ENCODE measurements at regions not wholly inside any gene's neighbourhood (a gene's known extent, or its start where the extent isn't known, plus 50 kb on each side); places are given as distances from the start of the nearest gene placed in this dataset.

DNA sequence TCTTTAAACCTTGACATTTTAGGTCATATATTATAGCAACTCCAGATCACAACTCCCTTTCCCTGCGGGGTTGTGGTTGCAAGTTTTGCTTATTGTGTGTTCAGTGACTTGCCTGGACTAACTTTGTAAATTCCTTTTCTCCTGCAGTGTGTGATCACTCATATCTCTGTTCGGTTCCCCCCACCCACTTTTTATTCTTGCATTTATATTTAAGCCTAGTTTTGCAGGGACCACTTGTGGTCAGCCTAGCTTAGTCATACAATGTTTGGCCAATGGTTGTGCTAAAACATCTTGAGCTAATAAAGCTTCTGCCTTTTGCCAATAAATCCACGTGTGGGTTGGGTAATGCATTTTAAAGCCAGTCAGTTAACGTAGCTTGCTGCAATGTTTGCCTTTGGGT is 146.5 kb upstream of the IRX4 start:
- no peak for DNase-seq (ENCODE audit: low read depth)

DNA sequence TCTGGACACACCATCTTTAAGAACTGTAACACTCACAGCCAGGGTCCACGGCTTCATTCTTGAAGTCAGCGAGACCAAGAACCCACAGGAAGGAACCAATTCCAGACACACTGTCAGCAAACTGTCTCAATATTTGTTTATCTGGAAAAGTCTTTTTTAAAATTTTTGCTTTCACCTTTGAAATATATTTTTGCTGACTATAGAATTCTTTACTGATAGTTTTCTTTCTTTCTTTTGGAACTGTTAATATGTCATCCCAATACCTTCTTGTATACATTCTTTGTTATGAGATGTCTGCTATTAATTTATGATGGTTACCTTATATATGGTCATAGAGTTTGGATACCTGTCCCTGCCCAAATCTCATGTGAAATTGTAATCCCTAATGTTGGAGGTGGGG is 145.1 kb upstream of the IRX4 start:
- no peak for DNase-seq (ENCODE audit: low read depth)

DNA sequence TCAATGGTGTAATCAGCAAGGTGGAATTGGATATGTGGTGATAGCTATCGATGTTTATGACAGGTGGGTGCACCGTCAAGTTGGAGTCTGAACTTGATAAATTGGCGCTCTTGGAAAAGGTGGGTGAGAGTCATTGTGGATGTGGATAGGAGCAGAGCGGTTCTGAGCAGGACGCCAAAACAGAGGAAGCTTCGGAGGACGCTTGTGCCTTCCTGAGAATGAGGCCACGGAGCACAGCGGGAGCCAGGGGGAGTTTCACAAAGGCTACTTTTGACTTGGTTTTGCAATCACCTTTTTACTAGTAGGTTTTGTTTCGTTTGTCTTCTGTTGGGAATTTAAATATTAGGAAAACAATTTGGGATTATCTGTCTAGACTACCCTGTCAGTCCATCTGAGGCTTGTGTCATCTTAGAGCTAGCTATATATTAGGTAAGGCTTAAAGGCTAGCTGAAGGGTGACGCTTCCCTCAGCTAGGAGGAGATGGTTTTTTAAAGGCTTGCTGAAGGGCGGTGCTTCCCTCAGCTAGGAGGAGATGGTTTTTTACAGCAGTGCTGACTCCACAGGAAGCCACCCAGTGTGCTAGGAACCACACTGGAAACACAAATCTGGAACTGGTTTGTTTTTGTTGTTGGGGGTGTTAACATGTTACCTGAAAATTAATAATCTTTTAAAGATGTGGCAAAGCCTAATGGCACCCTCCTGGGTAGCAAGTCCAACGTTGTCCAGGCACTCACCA is 142.4 kb upstream of the IRX4 start:
- DNase-seq (ENCODE audit: low read depth) = no peak

DNA sequence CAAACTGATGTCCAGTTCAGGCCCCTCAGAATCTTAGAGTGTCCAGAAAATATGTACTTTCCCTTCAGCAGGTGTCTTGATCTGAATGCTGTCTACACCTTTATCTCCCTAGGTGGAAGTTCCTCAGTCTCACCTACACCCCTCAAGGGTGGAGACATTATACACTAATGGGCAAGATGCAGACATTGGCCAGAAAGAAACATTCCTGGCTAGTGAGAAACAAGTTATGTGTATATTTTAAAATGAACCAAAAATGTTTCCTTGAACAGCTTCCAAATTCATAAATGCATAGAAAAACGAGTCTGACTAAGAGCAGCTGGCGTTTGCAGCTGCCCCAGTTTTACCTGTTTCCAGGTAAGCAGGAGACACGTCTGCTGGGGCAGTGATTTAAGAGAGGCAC is 140.5 kb upstream of the IRX4 start:
- DNase-seq (ENCODE audit: low read depth) = no peak

DNA sequence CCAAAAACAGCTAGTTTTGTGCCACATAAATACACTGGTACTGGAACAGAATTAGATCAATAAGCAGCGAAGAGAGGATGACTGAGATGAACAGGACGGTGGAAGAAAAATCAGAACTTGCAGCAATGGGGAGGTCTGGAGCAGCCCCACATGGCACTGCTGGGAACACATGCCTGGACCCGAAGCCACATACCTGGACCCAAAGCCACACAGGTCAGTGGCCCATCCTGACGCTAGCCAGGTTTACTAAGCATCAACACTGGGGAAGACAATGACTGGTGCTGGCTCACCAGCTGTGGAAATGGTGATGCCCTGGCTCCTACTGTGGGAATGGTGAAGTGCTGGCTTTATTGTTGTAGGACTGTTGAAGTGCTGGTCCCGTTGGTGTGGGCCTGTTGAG is 139.7 kb upstream of the IRX4 start:
- DNase-seq (ENCODE audit: low read depth) = no peak

DNA sequence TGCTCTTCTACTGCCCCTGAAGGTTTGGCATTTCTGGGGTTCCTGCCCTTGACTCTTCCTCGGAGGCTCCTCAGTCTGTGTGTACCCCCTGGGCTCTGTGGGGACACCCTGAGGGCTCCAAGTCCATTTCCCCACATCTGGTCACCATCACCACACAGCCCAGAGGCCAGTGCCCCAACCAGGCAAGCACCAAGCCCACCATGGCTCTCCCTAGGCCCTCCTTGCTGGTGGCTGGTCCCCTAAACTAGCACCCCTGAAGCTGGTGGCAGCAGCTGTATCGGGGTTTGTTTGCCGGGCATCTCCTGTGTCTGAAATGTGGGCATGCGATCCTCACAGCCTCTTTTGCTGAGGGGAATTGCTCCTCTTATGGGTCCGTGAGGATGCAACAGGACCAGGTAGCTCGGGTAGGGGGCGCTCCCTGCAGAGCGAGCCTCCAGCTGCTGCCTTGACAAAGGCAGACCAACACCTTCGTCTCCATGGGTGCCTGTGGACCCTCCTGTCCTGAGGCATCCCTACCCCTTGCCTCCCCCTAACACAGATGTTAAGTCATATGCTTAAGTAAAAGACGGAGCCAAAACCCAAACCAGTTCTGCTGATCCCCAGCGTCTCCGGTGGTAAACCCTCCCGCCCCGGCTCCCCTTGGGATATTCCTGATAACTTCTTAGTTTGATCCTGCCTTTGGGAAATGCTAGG is 138.9 kb upstream of the IRX4 start:
- no peak for DNase-seq (ENCODE audit: low read depth)

DNA sequence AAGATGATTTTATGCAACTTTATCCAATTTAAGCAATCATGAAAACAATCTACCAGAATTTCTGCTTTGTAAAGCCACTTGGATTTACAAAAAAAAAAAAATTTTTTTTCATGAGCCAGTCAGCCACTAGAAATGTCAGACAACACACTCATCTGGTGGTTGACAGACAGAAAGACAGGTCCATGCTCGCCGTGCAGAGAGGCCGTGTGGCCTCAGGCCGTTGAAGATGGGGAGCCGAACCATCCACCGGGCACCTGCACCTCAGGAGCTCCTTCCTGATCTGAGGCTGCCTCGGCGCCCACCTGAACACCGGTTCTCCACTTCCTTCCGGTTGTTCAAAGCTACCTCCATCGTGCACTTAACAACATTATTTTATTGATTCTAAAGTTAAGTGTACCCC is 138.0 kb upstream of the IRX4 start:
- DNase-seq (ENCODE audit: low read depth) = no peak

DNA sequence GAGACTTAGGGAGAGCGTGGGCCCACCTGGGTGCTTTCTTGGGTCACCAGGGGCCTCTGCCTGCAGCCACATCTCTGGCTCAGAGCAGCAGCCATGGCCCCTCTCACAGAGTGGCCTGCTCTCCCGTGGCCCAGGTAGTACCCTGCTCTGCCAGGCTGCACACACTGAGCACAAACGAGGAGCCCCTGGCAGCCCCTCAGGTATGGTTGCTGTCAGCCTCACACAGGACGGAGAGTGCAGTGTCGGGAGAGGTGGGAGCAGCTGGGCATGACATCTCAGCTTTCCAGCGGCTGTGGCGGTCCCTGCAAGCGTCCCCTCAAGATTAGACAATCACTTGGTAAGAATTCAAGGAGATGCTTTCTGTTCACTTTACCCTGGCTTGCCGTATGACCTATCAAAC is 137.0 kb upstream of the IRX4 start:
- no peak for DNase-seq (ENCODE audit: low read depth)

DNA sequence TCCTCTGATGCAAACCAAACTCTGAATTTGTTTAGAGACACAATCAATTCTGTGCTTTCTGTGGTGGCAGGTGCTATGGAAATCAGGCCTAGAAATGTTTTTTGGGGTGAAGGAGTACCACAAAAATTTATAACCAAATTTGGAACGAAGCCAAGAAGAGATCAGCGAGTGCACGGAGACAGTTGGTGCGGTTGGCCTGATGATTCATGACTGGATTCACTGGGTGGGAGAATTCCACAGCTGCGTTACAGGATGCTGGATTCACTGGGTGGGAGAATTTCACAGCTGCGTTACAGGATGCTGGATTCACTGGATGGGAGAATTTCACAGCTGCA is 135.6 kb upstream of the IRX4 start:
- no peak for DNase-seq (ENCODE audit: low read depth)

DNA sequence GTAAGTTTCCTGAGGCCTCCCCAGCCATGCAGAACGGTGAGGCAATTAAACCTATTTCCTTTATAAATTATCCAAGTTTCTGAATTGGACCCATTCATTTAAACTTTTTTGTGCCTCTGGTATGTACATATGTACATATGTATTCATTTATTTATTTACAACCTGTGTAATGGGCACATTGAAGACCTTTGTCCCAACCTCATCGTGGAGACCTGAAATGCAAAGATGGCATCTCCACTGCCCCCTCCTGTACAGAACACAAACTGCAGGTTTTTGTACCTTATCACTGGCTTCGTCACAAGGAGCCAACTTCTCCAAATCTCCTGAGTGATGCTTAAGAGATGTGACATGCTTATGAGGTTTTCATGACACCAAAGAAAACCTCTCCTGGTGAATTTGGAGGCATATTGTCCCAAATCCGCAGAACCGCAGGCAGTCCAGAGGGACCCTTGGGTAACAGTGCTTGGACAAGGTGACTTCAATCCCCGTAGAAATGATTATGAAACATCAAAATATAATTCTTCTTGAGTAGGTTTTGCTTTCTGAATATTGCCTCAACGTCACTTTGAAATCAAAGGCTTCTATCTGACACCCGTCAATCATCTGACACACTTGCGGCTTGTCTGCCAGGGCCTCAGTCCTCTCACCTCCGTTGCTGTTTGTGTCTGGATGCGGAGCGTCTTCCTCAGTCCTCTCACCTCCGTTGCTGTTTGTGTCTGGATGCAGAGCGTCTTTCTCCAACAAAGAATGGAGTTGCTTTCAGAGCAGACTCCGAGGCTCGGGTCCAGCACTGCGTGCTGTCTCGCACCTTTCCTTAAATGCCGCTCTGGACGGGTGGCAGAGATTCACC is 135.0 kb upstream of the IRX4 start:
- no peak for DNase-seq (ENCODE audit: low read depth)

DNA sequence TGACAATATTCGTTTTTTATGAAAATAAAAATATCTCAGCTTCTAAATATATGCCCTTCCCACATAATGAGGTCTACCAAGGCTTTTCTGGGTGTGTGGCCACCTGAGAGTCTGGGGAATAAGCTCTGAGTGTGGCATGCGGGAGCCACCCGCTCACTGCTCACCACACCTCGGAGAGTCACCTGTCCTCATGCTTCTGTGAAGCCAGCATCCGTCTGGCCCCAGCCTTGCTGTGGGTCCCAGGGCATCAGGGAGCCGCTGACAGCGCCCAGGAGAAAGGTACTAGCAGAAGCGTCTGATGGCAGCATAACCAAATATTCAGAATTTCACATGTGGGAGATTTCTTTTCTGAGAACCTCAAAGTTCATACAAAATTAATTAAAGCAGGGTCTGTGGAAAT is 133.2 kb upstream of the IRX4 start:
- DNase-seq (ENCODE audit: low read depth) = no peak

DNA sequence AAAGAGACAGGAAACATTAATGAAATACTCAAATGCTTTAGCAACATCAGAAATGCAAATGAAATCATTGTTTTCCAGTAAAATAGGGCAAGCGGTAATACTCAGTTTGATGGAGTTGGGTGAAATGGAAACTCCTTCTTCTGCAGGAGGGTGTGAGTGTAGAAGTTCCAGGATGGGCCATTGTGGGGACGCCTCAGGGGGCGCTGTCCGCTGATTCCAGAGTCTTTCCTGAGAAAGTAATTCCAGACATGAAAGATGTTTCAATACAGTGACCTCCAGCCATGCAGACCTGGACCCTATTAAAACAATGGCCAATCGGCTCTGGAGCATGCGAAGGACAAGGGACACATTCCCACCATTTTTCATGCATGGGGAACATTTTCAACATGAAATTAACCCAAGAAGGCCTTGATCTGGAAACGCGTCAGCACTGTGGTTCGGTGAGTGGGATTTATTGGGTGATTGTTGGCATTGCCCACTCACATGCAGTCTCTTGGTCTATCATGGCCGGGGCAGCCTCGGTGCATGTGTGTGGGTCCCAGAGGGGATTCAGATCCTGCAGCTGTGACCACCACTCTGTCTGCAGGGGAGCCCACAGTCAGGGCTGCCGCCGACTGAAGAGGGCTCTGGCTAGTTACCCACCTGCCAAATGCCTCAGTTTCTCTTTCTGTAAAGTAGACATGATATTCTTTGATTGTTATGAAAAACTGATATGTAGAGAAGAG is 132.6 kb upstream of the IRX4 start:
- no peak for DNase-seq (ENCODE audit: low read depth)

DNA sequence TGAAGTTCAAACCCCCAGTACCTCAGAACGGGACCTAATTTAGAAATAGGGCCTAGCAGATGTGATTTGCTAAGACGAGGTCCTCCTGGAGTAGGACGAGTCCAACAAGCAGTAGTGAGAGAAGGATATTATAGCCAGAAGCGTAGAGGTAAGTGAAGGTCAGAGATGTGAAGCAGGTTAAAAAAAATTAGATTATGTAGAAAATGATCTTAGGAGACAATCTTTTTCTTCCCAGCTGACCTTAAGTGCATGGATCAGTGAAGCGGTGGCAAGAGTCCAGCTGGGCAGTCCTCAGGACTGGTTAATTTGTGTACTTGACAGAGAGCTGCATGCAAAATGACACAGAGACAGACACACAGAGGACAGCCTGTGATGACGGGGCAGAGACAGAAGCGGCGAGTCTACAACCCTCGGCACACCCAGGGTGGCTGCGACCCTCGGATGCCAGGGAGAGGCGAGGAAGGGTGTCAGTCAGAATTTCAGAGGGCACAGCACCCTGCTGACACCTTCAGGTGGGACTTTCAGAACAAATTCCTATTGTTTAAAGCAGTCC is 131.4 kb upstream of the IRX4 start:
- DNase-seq (ENCODE audit: low read depth) = no peak

DNA sequence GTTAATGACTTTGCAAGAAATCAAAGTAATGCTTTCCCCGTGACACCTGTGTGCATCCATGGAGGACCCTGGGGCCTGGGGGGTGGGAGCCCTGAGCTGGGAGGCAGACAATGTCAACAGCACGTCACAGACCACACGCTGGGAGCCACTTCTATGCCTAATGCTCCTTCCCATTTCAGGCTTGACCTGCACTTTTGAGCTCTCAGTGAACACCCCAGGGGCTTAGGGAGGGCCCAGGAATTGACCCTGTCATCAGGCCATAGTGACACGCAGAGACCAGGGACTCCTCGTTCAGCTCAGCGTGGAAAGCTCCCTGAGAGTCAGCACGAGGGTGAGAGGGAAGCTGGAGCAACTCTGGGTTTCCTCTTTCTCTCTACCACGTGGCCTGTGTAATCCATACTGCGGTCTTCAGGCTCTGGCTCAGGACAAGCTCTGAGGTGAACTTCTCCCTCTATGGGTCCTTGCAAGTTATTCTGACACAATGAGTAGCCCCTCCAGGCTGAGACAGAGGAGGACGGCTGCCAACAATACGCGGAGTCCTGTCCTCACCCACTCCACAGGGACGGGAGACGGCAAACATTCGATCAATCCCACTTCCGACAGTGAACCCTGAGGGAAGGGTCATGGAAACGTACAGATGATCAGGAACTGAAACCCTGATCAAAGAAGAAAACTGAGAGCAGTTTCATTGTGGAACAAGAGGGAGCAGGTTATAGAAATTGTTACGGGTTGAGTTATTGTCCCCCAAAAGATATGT is 130.8 kb upstream of the IRX4 start:
- DNase-seq (ENCODE audit: low read depth) = no peak

DNA sequence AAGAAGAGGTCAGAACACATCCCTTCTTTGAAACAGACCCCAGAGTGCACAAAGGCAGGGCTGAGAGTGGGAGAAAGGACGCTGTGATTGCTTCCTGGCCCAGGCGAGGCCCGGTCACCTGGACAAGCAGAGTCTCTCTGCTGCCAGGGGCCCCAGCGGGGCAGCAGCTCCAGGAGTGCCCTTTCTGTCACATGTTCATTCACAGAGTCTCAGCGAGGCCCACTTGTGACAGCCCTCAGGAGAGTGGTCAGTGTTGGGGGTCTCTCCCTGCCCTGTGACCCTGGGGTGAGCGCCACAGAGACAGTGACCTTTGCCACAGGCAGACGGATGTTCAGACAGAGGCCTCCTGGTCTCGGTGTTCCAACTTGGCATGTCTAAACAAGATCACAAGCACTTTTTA is 130.2 kb upstream of the IRX4 start:
- no peak for DNase-seq (ENCODE audit: low read depth)

DNA sequence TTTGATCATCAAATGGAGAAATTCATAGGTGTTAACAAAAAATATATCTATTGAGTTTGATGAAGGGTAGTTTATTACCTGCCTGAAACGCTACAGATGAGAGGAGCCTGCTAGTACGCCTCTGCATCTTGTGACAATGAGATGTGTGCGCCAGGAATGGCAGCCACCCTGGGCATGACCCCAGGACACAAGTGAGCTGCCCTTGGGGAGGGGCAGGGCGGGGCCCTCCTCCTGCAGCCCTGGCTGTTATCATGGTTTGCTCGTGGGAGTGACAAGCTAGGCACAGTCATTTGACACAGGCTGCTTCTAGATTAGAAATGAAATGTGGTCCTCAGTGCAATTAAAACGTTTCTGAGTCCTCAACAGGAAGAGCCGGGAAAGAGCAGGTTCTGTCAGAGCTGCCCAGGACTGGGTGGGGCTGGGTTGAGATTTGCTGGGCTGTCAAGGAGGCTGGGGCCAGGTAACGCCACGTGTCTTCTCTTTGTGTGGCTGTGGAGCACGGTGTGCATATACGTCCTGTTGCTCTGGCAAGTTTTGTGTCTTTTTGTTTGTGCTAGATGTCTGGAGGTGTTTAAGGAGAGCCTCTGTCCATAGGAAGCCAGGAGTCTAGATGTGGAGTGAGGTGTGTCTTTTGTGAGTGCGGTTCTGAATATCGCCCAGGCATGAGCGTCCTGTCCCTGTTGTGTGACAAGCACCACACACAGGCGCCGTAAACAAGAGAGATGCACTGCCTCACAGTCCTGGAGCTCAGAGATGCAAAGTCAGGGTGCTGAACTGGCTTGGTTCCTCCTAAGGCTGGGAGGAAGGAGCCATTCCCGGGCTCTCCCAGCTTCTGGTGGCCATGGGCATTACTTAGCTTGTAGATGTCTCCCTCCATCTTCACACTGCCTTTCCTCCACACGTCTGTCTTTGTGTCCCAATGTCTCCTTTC is 129.0 kb upstream of the IRX4 start:
- DNase-seq (ENCODE audit: low read depth) = no peak

DNA sequence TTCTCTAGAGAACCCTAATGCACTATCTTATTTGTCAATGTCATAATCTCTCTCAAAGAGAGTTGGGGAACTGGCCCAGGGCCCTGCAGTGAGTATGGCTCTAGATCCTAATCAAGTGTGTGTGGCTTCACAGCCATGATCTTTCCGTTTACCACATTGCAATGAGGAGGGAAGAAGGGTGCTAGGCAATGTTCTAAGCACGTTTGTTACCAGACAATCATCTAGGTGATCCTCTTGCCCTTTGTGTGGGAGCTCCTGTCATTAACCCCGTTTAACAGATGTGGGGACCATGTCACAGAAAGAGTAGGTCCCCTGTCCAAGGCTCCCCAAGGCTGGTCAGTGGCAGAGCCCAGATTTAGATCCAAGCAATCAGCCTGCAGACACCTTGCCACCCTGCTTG is 128.2 kb upstream of the IRX4 start:
- no peak for DNase-seq (ENCODE audit: low read depth)

DNA sequence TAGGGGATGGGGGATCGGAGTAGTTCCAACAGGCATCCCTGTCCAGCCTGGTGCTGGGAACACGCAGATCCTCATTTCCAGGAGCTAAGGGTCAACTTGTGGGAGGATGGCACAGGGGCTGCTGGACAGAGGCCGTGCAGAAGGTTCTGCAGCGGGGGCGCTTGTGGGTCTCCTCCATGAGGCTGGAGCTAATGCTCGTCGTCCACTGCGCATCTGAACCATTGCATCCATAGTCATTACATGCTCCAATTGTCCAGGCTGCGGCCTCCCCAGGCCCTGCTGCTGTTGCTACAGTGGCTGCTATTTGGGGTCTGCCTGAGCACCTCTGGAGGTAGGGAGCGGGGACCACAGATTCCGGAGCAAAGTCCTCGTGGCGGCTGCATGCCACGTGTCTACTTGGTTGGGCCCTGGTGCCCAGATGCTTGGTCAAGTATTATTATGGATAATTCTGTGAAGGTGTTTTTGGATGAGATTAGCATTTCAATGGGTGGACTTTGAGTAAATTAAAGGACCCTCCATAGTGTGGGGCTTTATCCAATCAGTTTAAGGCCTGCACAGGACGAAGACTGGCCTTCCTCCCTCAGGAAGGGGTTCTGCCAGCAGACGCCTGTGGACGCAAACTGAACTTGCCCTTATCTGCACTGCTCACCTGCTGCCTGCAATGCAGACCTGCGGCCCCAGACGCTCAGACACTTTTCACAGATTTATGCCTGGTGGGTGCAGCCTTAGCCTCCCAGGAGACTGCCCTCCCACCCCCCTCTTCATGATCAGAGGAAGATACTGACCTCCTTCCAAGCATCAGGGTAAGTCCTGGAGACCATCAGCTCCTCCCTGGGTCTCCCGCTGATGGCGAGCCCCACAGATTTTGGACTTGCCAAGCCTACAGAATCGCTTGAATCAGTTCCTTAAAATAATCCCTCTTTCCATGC is 127.5 kb upstream of the IRX4 start:
- DNase-seq (ENCODE audit: low read depth) = no peak

Data from amniotic epithelial cell (primary cell).